Osteocyte (in vitro differentiated cells): ENCODE measurements at regions not wholly inside any gene's neighbourhood (a gene's known extent, or its start where the extent isn't known, plus 50 kb on each side); places are given as distances from the start of the nearest gene placed in this dataset.

ENCODE experiments used
- DNase-seq: peaks from one replicate; pipeline ENCODE4 v3.0.0; 2021; ENCODE audit warnings: mixed read lengths; ENCODE audit not compliant: unreplicated experiment; ENCODE audit errors: extremely low spot score
- H3K27ac Mint-ChIP-seq: one replicate; pipeline ENCODE4 v1.8.0; 2021; ENCODE audit warnings: mild to moderate bottlenecking, mixed read lengths; ENCODE audit not compliant: unreplicated experiment
- H3K27me3 Mint-ChIP-seq: one replicate; pipeline ENCODE4 v1.8.0; 2021; ENCODE audit warnings: mixed read lengths; ENCODE audit not compliant: unreplicated experiment
- H3K36me3 Mint-ChIP-seq: one replicate; pipeline ENCODE4 v1.8.0; 2021; ENCODE audit warnings: mixed read lengths; ENCODE audit not compliant: unreplicated experiment
- H3K4me1 Mint-ChIP-seq: one replicate; pipeline ENCODE4 v1.8.0; 2021; ENCODE audit warnings: mixed read lengths; ENCODE audit not compliant: unreplicated experiment
- H3K4me3 Mint-ChIP-seq: one replicate; pipeline ENCODE4 v1.8.0; 2021; ENCODE audit warnings: mild to moderate bottlenecking, moderate library complexity, mixed read lengths; ENCODE audit not compliant: unreplicated experiment
- H3K9me3 Mint-ChIP-seq: one replicate; pipeline ENCODE4 v1.8.0; 2021; ENCODE audit warnings: mixed read lengths; ENCODE audit not compliant: unreplicated experiment
- CTCF ChIP-seq: fragments of 200-600 bp; sonication (generic); IDR thresholded peaks from 2 replicates; pipeline ENCODE4 v1.5.0; 2021; ENCODE audit warnings: antibody characterized with exemption, mild to moderate bottlenecking, moderate library complexity

DNA sequence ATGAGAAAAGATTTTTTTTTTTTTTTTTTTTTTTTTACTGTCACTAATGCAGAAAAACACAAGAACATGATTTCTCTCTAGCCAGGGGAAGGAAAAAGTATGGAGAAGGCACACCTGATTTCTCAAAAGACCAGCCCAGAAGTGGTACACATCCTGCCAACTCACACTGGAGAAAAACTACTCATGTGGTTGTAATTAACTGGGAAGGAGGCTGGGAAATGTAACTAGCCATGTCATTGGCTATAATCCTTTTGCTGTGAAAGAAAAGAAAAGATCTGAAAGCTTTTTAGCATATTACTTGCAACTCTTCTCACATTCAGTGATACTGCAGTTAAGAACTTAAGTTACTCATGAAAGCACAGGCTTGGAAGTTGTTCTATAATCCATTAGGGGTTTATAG, 195.9 kb upstream of the PMFBP1 start:
- Mint-ChIP-seq H3K9me3 (peaks cover 18% of the 10 kb centered on the region), H3K4me3 (no peak overlapping the region), H3K27me3 (no peaks in the 10 kb centered on the region), H3K27ac (no peak overlapping the region), H3K36me3 (peaks cover 5% of the 10 kb centered on the region), H3K4me1 (peaks cover 22% of the 10 kb centered on the region)
- no peak for DNase-seq
- TF ChIP-seq CTCF = no peak

DNA sequence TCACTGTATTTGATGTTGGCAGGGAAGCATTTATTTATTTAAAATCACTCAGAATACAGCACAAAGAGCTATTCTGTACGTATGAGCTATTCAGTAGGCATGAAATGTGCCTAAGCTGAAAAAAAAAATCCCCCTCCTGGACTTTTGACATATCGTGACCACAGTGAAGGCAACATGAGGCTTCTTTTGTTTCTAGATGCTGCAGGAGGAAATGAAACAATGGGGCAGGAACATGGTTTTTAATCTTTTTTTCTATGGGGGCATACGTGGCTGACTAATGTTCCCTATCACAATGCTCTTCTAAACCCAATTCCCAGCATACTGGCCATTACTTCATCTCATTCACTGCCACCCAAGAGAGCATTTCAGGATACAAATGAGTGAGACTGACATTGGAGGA, 191.0 kb upstream of the PMFBP1 start:
- peaks cover 18% of the 10 kb centered on the region for H3K9me3 Mint-ChIP-seq

GRCh38 chr16:72362476-72362875, 190.5 kb upstream of the PMFBP1 start:
- Mint-ChIP-seq H3K9me3 (peaks cover 16% of the 10 kb centered on the region), H3K36me3 (peaks cover under 1% of the 10 kb centered on the region), H3K27me3 (no peaks in the 10 kb centered on the region), H3K4me1 (no peaks in the 10 kb centered on the region), H3K4me3 (no peak overlapping the region), H3K27ac (no peak overlapping the region)
- DNase-seq = no peak
- no peak for TF ChIP-seq CTCF

More for the DNA sequence above, 191.0 kb upstream of the PMFBP1 start:
- Mint-ChIP-seq H3K27me3 (no peaks in the 10 kb centered on the region), H3K4me3 (no peak overlapping the region), H3K27ac (no peak overlapping the region), H3K4me1 (no peaks in the 10 kb centered on the region), H3K36me3 (peaks cover 5% of the 10 kb centered on the region)
- TF ChIP-seq CTCF = no peak
- DNase-seq = no peak

DNA sequence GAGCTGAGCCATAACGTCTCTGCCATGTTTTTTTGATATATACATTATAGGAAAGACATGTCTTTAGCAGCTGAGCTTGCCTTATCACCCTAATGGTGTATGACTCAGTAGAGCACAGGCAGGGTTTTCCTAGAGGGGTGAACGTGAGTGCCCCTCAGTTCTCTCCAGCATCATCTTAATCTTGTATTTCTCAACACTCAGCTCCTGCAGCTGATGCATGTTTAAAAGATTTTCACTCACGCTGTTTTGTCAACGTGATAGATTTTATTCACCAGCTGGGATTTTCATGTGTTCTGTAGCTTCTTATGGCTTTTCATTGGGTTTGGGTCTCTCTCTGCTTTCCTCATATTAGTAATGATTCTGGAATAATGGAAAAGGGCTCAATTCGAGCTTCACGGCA, 186.0 kb upstream of the PMFBP1 start:
- no peak for DNase-seq
- H3K4me3 Mint-ChIP-seq = no peak overlapping the region
- no peaks in the 10 kb centered on the region for H3K9me3 Mint-ChIP-seq
- peaks cover 6% of the 10 kb centered on the region for H3K4me1 Mint-ChIP-seq
- no peaks in the 10 kb centered on the region for H3K27me3 Mint-ChIP-seq
- no peaks in the 10 kb centered on the region for H3K36me3 Mint-ChIP-seq
- TF ChIP-seq CTCF = no peak
- no peak overlapping the region for H3K27ac Mint-ChIP-seq

GRCh38 chr16:72355561-72355960, 183.6 kb upstream of the PMFBP1 start:
- Mint-ChIP-seq H3K9me3 (no peaks in the 10 kb centered on the region), H3K4me1 (peaks cover 6% of the 10 kb centered on the region), H3K4me3 (no peak overlapping the region), H3K36me3 (no peaks in the 10 kb centered on the region), H3K27ac (no peak overlapping the region), H3K27me3 (no peaks in the 10 kb centered on the region)
- DNase-seq = no peak
- TF ChIP-seq CTCF = no peak
